SK-N-SH treated with all-trans-retinoic acid at 6 μM for 48 hours (cell line): ENCODE measurements at regions not wholly inside any gene's neighbourhood (a gene's known extent, or its start where the extent isn't known, plus 50 kb on each side); places are given as distances from the start of the nearest gene placed in this dataset.

Experiments used
- BACH2 ChIP-seq: fragments of 250-450 bp; sonication (Bioruptor Pico); IDR thresholded peaks from 2 replicates; pipeline ENCODE4 v1.9.0; 2021; ENCODE audit warnings: mild to moderate bottlenecking, borderline replicate concordance
- TCF4 ChIP-seq: fragments of 250-450 bp; sonication (Bioruptor Pico); IDR thresholded peaks from 2 replicates; pipeline ENCODE4 v1.8.0; 2021; ENCODE audit warnings: mild to moderate bottlenecking, moderate library complexity, borderline replicate concordance

- TF ChIP-seq BACH2 (CRISPR knock-in tag) (no peak), TCF4 (CRISPR knock-in tag) (no peak)
Measured at GRCh38 chr4:30182786-30183185, 537.4 kb upstream of the PCDH7 start.
